DMS153 (cell line): ENCODE measurements at regions not wholly inside any gene's neighbourhood (a gene's known extent, or its start where the extent isn't known, plus 50 kb on each side); places are given as distances from the start of the nearest gene placed in this dataset.
"Not testable (repeated sequence)": the region's sequence is repeated elsewhere in the genome, so short reads cannot be mapped to it uniquely, and the experiment has no call there.

Experiments
- DNase-seq: peaks from one replicate; lab custom pipeline; 2025; lab: John Stamatoyannopoulos, UW

GRCh38 chr2:52387937-52388590 lies 1356.1 kb upstream of the NRXN1 start:
- no peak for DNase-seq

- peak; percentile 22 for DNase-seq
These were observed 1354.6 kb upstream of the NRXN1 start for GRCh38 chr2:52386433-52387030.

GRCh38 chr2:52383541-52383940 lies 1351.6 kb upstream of the NRXN1 start:
- no peak for DNase-seq

GRCh38 chr2:52369178-52369577 lies 1337.2 kb upstream of the NRXN1 start:
- DNase-seq = no peak

GRCh38 chr2:52368141-52368540 lies 1336.2 kb upstream of the NRXN1 start:
- no peak for DNase-seq

GRCh38 chr2:52365946-52366345 lies 1334.0 kb upstream of the NRXN1 start:
- no peak for DNase-seq

- no peak for DNase-seq
These were observed 1324.6 kb upstream of the NRXN1 start for GRCh38 chr2:52356556-52356955.

GRCh38 chr2:52347292-52347691 lies 1315.4 kb upstream of the NRXN1 start:
- no peak for DNase-seq

- DNase-seq = no peak
These were observed 1313.7 kb upstream of the NRXN1 start for GRCh38 chr2:52345676-52346075.

- DNase-seq = no peak
These were observed 1313.2 kb upstream of the NRXN1 start for GRCh38 chr2:52345082-52345481.

- no peak for DNase-seq
These were observed 1311.9 kb upstream of the NRXN1 start for GRCh38 chr2:52343706-52344266.

GRCh38 chr2:52343010-52343409 lies 1311.1 kb upstream of the NRXN1 start:
- no peak for DNase-seq

GRCh38 chr2:52342458-52342857 lies 1310.5 kb upstream of the NRXN1 start:
- DNase-seq = no peak

GRCh38 chr2:52341732-52342131 lies 1309.8 kb upstream of the NRXN1 start:
- no peak for DNase-seq

GRCh38 chr2:52340171-52340570 lies 1308.2 kb upstream of the NRXN1 start:
- DNase-seq = no peak

GRCh38 chr2:52337786-52338185 lies 1305.9 kb upstream of the NRXN1 start:
- not testable (repeated sequence) for DNase-seq

GRCh38 chr2:52336951-52337350 lies 1305.0 kb upstream of the NRXN1 start:
- DNase-seq = no peak

- DNase-seq = no peak
These were observed 1303.8 kb upstream of the NRXN1 start for GRCh38 chr2:52335727-52336126.

- DNase-seq = no peak
These were observed 1302.3 kb upstream of the NRXN1 start for GRCh38 chr2:52334185-52334584.

GRCh38 chr2:52327641-52328040 lies 1295.7 kb upstream of the NRXN1 start:
- DNase-seq = no peak

- DNase-seq = no peak
These were observed 1282.3 kb upstream of the NRXN1 start for GRCh38 chr2:52314231-52314630.

- DNase-seq = no peak
These were observed 1280.6 kb upstream of the NRXN1 start for GRCh38 chr2:52312486-52312885.

- no peak for DNase-seq
These were observed 1279.9 kb upstream of the NRXN1 start for GRCh38 chr2:52311862-52312261.

- DNase-seq = no peak
These were observed 1276.2 kb upstream of the NRXN1 start for GRCh38 chr2:52308156-52308555.
